ENCODE measurements at regions not wholly inside any gene's neighbourhood (a gene's known extent, or its start where the extent isn't known, plus 50 kb on each side); places are given as distances from the start of the nearest gene placed in this dataset.

- 52 to 72% methylated on average over 1 of the region's 1 CpG for WGBS, 2 donors
- H3K4me1 ChIP-seq (ENCODE audit: control insufficient read depth in 5 of 5, insufficient read depth in 5 of 5, low read length in 5 of 5), result no peaks in the 10 kb centered on the region
- ATAC-seq (ENCODE audit: insufficient read depth, low FRiP score), result no peak
- H3K9me3 ChIP-seq (ENCODE audit: control insufficient read depth in 4 of 4, insufficient read depth in 3 of 4, low read length in 3 of 4), result no peaks in the 10 kb centered on the region
- H3K27ac ChIP-seq (ENCODE audit: low read depth in 1 of 2, low read length in 1 of 2), result no peak overlapping the region
- H3K27me3 ChIP-seq (ENCODE audit: control insufficient read depth in 3 of 3, insufficient read depth in 3 of 3, low read length in 2 of 3), result no peaks in the 10 kb centered on the region
- TF ChIP-seq CTCF (IDR thresholded peaks at IDR 0.05; ENCODE audit: control extremely low read depth, extremely low read depth), result no peak
- no peak overlapping the region for H3K4me3 ChIP-seq
- no peak for DNase-seq
- no peak overlapping the region for H3K9ac ChIP-seq (ENCODE audit: insufficient read depth in 1 of 2, low read length in 2 of 2)
- H3K36me3 ChIP-seq (ENCODE audit: control insufficient read depth in 4 of 4, insufficient read depth in 4 of 4, low read length in 4 of 4), result no peaks in the 10 kb centered on the region
These were observed 204.6 kb upstream of the FOXP2 start for GRCh38 chr7:114209968-114210367.

GRCh38 chr7:114206688-114207087 lies 207.9 kb upstream of the FOXP2 start:
- DNase-seq, result no peak
- H3K9me3 ChIP-seq (ENCODE audit: control insufficient read depth in 4 of 4, insufficient read depth in 3 of 4, low read length in 3 of 4), result no peaks in the 10 kb centered on the region
- H3K36me3 ChIP-seq (ENCODE audit: control insufficient read depth in 4 of 4, insufficient read depth in 4 of 4, low read length in 4 of 4), result no peaks in the 10 kb centered on the region
- no peak for TF ChIP-seq CTCF (IDR thresholded peaks at IDR 0.05; ENCODE audit: control extremely low read depth, extremely low read depth)
- no peak overlapping the region for H3K4me3 ChIP-seq
- no peak overlapping the region for H3K27ac ChIP-seq (ENCODE audit: low read depth in 1 of 2, low read length in 1 of 2)
- no peak for ATAC-seq (ENCODE audit: insufficient read depth, low FRiP score)
- H3K27me3 ChIP-seq (ENCODE audit: control insufficient read depth in 3 of 3, insufficient read depth in 3 of 3, low read length in 2 of 3), result no peaks in the 10 kb centered on the region
- no peak overlapping the region for H3K9ac ChIP-seq (ENCODE audit: insufficient read depth in 1 of 2, low read length in 2 of 2)
- 83 to 86% methylated on average over 1 of the region's 1 CpG for WGBS, 2 donors
- no peaks in the 10 kb centered on the region for H3K4me1 ChIP-seq (ENCODE audit: control insufficient read depth in 5 of 5, insufficient read depth in 5 of 5, low read length in 5 of 5)

DNA sequence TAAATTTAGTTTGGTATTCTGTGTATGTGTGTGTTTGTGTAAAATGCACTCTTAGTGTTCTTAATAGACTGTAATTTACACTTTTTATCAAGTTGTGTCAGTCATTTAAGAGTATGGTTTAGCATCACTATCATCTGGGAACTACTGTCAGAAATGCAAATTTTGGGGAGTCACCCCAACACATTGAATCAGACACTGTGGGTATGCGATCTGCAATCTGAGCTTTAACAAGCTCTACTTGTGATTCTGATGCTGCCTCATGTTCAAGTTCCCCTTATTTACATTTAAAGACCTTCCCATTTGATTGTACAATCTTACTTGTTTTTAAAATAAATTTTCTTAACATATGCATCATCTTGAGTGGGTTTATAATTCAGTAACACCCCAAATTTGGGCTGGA lies 218.1 kb upstream of the FOXP2 start:
- DNase-seq (no peak), ATAC-seq (ENCODE audit: insufficient read depth, low FRiP score) (no peak)
- no peak overlapping the region for H3K4me3 ChIP-seq
- H3K4me1 ChIP-seq (ENCODE audit: control insufficient read depth in 5 of 5, insufficient read depth in 5 of 5, low read length in 5 of 5), result no peaks in the 10 kb centered on the region
- H3K9me3 ChIP-seq (ENCODE audit: control insufficient read depth in 4 of 4, insufficient read depth in 3 of 4, low read length in 3 of 4), result no peaks in the 10 kb centered on the region
- WGBS, 2 donors, result 96 to 98% methylated on average over 1 of the region's 1 CpG
- H3K9ac ChIP-seq (ENCODE audit: insufficient read depth in 1 of 2, low read length in 2 of 2), result no peak overlapping the region
- no peaks in the 10 kb centered on the region for H3K36me3 ChIP-seq (ENCODE audit: control insufficient read depth in 4 of 4, insufficient read depth in 4 of 4, low read length in 4 of 4)
- H3K27me3 ChIP-seq (ENCODE audit: control insufficient read depth in 3 of 3, insufficient read depth in 3 of 3, low read length in 2 of 3), result no peaks in the 10 kb centered on the region
- H3K27ac ChIP-seq (ENCODE audit: low read depth in 1 of 2, low read length in 1 of 2), result no peak overlapping the region
- no peak for TF ChIP-seq CTCF (IDR thresholded peaks at IDR 0.05; ENCODE audit: control extremely low read depth, extremely low read depth)

- no peak for TF ChIP-seq CTCF (IDR thresholded peaks at IDR 0.05; ENCODE audit: control extremely low read depth, extremely low read depth)
- no peak overlapping the region for H3K9ac ChIP-seq (ENCODE audit: insufficient read depth in 1 of 2, low read length in 2 of 2)
- H3K4me1 ChIP-seq (ENCODE audit: control insufficient read depth in 5 of 5, insufficient read depth in 5 of 5, low read length in 5 of 5), result no peaks in the 10 kb centered on the region
- 78 to 86% methylated on average over 2 of the region's 2 CpGs for WGBS, 2 donors
- DNase-seq, result no peak
- no peaks in the 10 kb centered on the region for H3K27me3 ChIP-seq (ENCODE audit: control insufficient read depth in 3 of 3, insufficient read depth in 3 of 3, low read length in 2 of 3)
- ATAC-seq (ENCODE audit: insufficient read depth, low FRiP score), result no peak
- H3K9me3 ChIP-seq (ENCODE audit: control insufficient read depth in 4 of 4, insufficient read depth in 3 of 4, low read length in 3 of 4), result no peaks in the 10 kb centered on the region
- H3K36me3 ChIP-seq (ENCODE audit: control insufficient read depth in 4 of 4, insufficient read depth in 4 of 4, low read length in 4 of 4), result no peaks in the 10 kb centered on the region
- H3K27ac ChIP-seq (ENCODE audit: low read depth in 1 of 2, low read length in 1 of 2), result no peak overlapping the region
- H3K4me3 ChIP-seq, result no peak overlapping the region
These were observed 224.2 kb upstream of the FOXP2 start for GRCh38 chr7:114190387-114190786.

All from lung (tissue), 11 donors.